ENCODE measurements at regions not wholly inside any gene's neighbourhood (a gene's known extent, or its start where the extent isn't known, plus 50 kb on each side); places are given as distances from the start of the nearest gene placed in this dataset.

- TF ChIP-seq CTCF (IDR thresholded peaks at IDR 0.05) = no peak
- no peak for TF ChIP-seq EP300 (IDR thresholded peaks at IDR 0.05)
- no peak for TF ChIP-seq POLR2A (IDR thresholded peaks at IDR 0.05)
Observed at GRCh38 chr11:22031791-22032190, 161.1 kb upstream of the ANO5 start.

Data from tibial nerve (tissue), 4 donors.